Esophagus squamous epithelium (tissue), 5 donors: ENCODE measurements at regions not wholly inside any gene's neighbourhood (a gene's known extent, or its start where the extent isn't known, plus 50 kb on each side); places are given as distances from the start of the nearest gene placed in this dataset.

Experiments used
- DNase-seq: peaks from one replicate; lab custom pipeline; 2025; lab: John Stamatoyannopoulos, UW
- H3K27ac ChIP-seq, 4 donors: fragments of 200-600 bp; sonication (generic); one replicate each; pipeline ENCODE4 v1.5.1; 2016 to 2019; ENCODE audit warnings: mild to moderate bottlenecking in 1 of 4
- H3K27me3 ChIP-seq, 4 donors: fragments of 200-600 bp; sonication (generic); 1 replicate in 3 of 4; 2 replicates in 1 of 4; pipeline versions ENCODE4 v1.5.1 to v1.6.0; 2017 to 2021; ENCODE audit warnings: antibody characterized with exemption in 1 of 4
- H3K36me3 ChIP-seq, 3 donors: fragments of 200-600 bp; sonication (generic); one replicate each; pipeline ENCODE4 v1.5.1; 2016 to 2019
- H3K4me1 ChIP-seq, 3 donors: fragments of 200-600 bp; sonication (generic); one replicate each; pipeline ENCODE4 v1.5.1; 2017 to 2019
- H3K4me3 ChIP-seq, 4 donors: fragments of 200-600 bp; sonication (generic); 1 replicate in 3 of 4; 2 replicates in 1 of 4; pipeline ENCODE4 v1.5.1; 2016 to 2019; ENCODE audit warnings: mild to moderate bottlenecking in 2 of 4, moderate library complexity in 1 of 4
- H3K9me3 ChIP-seq, 3 donors: fragments of 200-600 bp; sonication (generic); one replicate each; pipeline ENCODE4 v1.5.1; 2016 to 2019
- POLR2A ChIP-seq, 4 donors: fragments of 450-650 bp; IDR thresholded peaks; one replicate each; pipeline ENCODE4 v1.6.1; 2017; ENCODE audit warnings: antibody characterized with exemption in 4 of 4, mild to moderate bottlenecking in 4 of 4, moderate library complexity in 3 of 4
- WGBS, 2 donors: methylation state at CpG; one replicate each; pipeline ENCODE4 v1.1.5; 2018; 5-methylcytosine and 5-hydroxymethylcytosine counted together
- intact Hi-C: fragments of 100-400 bp; cut with DNase I; formaldehyde crosslinking; loops from one replicate; pipeline ENCODE4 v1.15.0; 2022
- TF ChIP-seq, protein P1 (sequence below), 6 experiments: fragments of 450-650 bp in 4 of 6; fragments of 200-600 bp in 2 of 6; sonication (generic) in 2 of 6; IDR thresholded peaks; one replicate each; pipeline ENCODE4 v1.5.1; 2016 to 2019; ENCODE audit warnings: antibody characterized with exemption in 6 of 6, mild to moderate bottlenecking in 4 of 6, moderate library complexity in 4 of 6
- donor health status: DM: yes; HTN: yes; CAD: no.

DNA sequence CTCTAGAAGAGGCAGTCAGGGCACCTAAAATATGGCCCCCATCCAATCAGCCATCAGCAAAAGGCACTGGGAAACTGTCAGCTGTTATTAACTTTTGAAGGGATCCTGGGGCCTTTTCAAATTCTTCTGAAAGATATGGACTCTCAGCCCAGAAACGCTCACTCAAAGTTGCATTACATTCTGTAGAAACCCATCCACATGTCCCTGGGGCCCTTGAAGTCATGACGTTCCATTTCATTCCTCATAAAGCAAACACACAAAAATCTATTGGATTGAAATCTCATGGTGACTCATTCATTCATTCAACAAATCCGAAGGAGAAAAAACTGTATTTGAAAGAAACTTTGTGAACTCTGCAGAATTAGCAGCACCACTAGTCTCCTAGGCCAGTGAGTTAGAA, 215.3 kb downstream of the C16orf95 start:
- WGBS, 2 donors = 14 to 34% methylated on average over 3 of the region's 3 CpGs

DNA sequence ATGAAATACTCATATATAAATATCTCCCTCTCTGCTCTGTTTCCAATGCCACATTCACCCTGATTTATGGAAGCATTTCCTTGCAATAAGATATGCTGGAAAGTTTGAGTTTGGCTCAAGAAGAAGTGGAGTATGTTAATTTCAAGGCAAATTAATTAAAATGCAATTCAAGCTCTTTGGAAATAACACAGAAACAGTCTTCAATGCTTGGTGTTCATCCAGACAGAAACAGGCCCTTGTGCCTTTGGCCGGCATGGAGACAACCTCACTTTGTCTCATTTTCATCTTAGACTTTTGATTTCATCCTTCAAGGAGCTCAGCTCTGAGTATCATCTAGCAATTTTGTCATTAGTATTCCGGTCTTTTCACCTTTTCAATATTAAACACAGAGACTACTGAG, 210.0 kb downstream of the C16orf95 start:
- H3K27me3 ChIP-seq = peaks cover 0 to 3% (median 0%) of the 10 kb centered on the region in 4 donors
- DNase-seq = no peak
- no peak overlapping the region for H3K4me3 ChIP-seq
- WGBS, 2 donors = 81 to 84% methylated on average over 2 of the region's 2 CpGs
- intact Hi-C loops = no loop called here
- H3K36me3 ChIP-seq = no peaks in the 10 kb centered on the region
- no peak for TF ChIP-seq POLR2A (IDR thresholded peaks at IDR 0.05)
- TF ChIP-seq, protein P1, sequence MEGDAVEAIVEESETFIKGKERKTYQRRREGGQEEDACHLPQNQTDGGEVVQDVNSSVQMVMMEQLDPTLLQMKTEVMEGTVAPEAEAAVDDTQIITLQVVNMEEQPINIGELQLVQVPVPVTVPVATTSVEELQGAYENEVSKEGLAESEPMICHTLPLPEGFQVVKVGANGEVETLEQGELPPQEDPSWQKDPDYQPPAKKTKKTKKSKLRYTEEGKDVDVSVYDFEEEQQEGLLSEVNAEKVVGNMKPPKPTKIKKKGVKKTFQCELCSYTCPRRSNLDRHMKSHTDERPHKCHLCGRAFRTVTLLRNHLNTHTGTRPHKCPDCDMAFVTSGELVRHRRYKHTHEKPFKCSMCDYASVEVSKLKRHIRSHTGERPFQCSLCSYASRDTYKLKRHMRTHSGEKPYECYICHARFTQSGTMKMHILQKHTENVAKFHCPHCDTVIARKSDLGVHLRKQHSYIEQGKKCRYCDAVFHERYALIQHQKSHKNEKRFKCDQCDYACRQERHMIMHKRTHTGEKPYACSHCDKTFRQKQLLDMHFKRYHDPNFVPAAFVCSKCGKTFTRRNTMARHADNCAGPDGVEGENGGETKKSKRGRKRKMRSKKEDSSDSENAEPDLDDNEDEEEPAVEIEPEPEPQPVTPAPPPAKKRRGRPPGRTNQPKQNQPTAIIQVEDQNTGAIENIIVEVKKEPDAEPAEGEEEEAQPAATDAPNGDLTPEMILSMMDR (IDR thresholded peaks at IDR 0.05) = no peak
- no peaks in the 10 kb centered on the region for H3K4me1 ChIP-seq
- no peak overlapping the region for H3K27ac ChIP-seq
- H3K9me3 ChIP-seq = no peaks in the 10 kb centered on the region

More for the DNA sequence above, 215.3 kb downstream of the C16orf95 start:
- Histone ChIP-seq H3K4me1 (no peaks in the 10 kb centered on the region), H3K9me3 (no peaks in the 10 kb centered on the region), H3K27ac (no peak overlapping the region), H3K27me3 (peaks cover 0 to 38% (median 0%) of the 10 kb centered on the region in 4 donors), H3K36me3 (no peaks in the 10 kb centered on the region), H3K4me3 (no peak overlapping the region)
- no peak for DNase-seq
- no peak for TF ChIP-seq POLR2A (IDR thresholded peaks at IDR 0.05)
- TF ChIP-seq, protein P1 (IDR thresholded peaks at IDR 0.05) = no peak
- intact Hi-C loops = no loop called here

- intact Hi-C loops = no loop called here
- no peak for DNase-seq
- Histone ChIP-seq H3K4me3 (no peak overlapping the region), H3K4me1 (no peaks in the 10 kb centered on the region), H3K27me3 (peaks cover 0 to 3% (median 0%) of the 10 kb centered on the region in 4 donors), H3K27ac (no peak overlapping the region), H3K9me3 (no peaks in the 10 kb centered on the region), H3K36me3 (no peaks in the 10 kb centered on the region)
- TF ChIP-seq, protein P1 (IDR thresholded peaks at IDR 0.05) = no peak
- no peak for TF ChIP-seq POLR2A (IDR thresholded peaks at IDR 0.05)
- 68 to 72% methylated on average over 4 of the region's 4 CpGs for WGBS, 2 donors
Measured at GRCh38 chr16:87108278-87108677, 208.9 kb downstream of the C16orf95 start.

GRCh38 chr16:87108941-87109340, 208.3 kb downstream of the C16orf95 start:
- Histone ChIP-seq H3K9me3 (no peaks in the 10 kb centered on the region), H3K4me1 (no peaks in the 10 kb centered on the region), H3K27ac (no peak overlapping the region), H3K36me3 (no peaks in the 10 kb centered on the region), H3K4me3 (no peak overlapping the region), H3K27me3 (peaks cover 0 to 3% (median 0%) of the 10 kb centered on the region in 4 donors)
- no peak for DNase-seq
- 80 to 100% methylated on average over 1 of the region's 1 CpG for WGBS, 2 donors
- intact Hi-C loops = no loop called here
- TF ChIP-seq, protein P1 (IDR thresholded peaks at IDR 0.05) = no peak
- TF ChIP-seq POLR2A (IDR thresholded peaks at IDR 0.05) = no peak

GRCh38 chr16:87114832-87115231, 202.4 kb downstream of the C16orf95 start:
- no peak overlapping the region for H3K4me3 ChIP-seq
- TF ChIP-seq POLR2A (IDR thresholded peaks at IDR 0.05) = no peak
- TF ChIP-seq, protein P1 (IDR thresholded peaks at IDR 0.05) = no peak
- intact Hi-C loops = no loop called here

More at GRCh38 chr16:87114832-87115231, 202.4 kb downstream of the C16orf95 start:
- peaks cover 0 to 15% (median 0%) of the 10 kb centered on the region in 4 donors for H3K27me3 ChIP-seq
- no peak overlapping the region for H3K27ac ChIP-seq
- no peak for DNase-seq
- H3K36me3 ChIP-seq = no peaks in the 10 kb centered on the region
- H3K4me1 ChIP-seq = no peaks in the 10 kb centered on the region
- WGBS, 2 donors = 86 to 96% methylated on average over 5 of the region's 5 CpGs
- H3K9me3 ChIP-seq = no peaks in the 10 kb centered on the region
